Activated CD8-positive, alpha-beta T cell treated with anti-CD3 and anti-CD28 coated beads for 36 hours (primary cell): ENCODE measurements at regions not wholly inside any gene's neighbourhood (a gene's known extent, or its start where the extent isn't known, plus 50 kb on each side); places are given as distances from the start of the nearest gene placed in this dataset.

Experiments used
- ATAC-seq: fragments of 200-7000 bp; cut with Tn5 transposase; one replicate; pipeline ENCODE4 v1.10.0; 2021; ENCODE audit warnings: mild to moderate bottlenecking, moderate library complexity
- CTCF ChIA-PET: fragments of 350-600 bp; sonication (Branson Sonifier 250); formaldehyde crosslinking; loops from one replicate; lab custom pipeline; 2021; ENCODE audit warnings: antibody characterized with exemption; lab: Charles Lee
- POLR2A ChIA-PET: fragments of 350-600 bp; sonication (Branson Sonifier 250); formaldehyde crosslinking; loops from one replicate; lab custom pipeline; 2021; ENCODE audit warnings: antibody characterized with exemption; lab: Charles Lee
- DNase-seq: peaks from one replicate; pipeline ENCODE4 v3.0.0-alpha.2; 2020
- H3K27ac Mint-ChIP-seq: one replicate; pipeline ENCODE4 v1.8.0; 2021; ENCODE audit warnings: mild to moderate bottlenecking, mixed read lengths
- H3K27me3 Mint-ChIP-seq: one replicate; pipeline ENCODE4 v1.8.0; 2021; ENCODE audit warnings: mixed read lengths
- H3K36me3 Mint-ChIP-seq: one replicate; pipeline ENCODE4 v1.8.0; 2021; ENCODE audit warnings: low read depth, mixed read lengths
- H3K4me1 Mint-ChIP-seq: one replicate; pipeline ENCODE4 v1.8.0; 2021; ENCODE audit warnings: low read depth, mixed read lengths
- H3K4me3 Mint-ChIP-seq: one replicate; pipeline ENCODE4 v1.8.0; 2021; ENCODE audit warnings: mild to moderate bottlenecking, moderate library complexity, mixed read lengths
- H3K9me3 Mint-ChIP-seq: one replicate; pipeline ENCODE4 v1.8.0; 2021; ENCODE audit warnings: mixed read lengths
- intact Hi-C: fragments of 100-400 bp; cut with micrococcal nuclease; formaldehyde crosslinking; loops from one replicate; pipeline ENCODE4 v1.10.0; 2022
- TF ChIP-seq, protein P1 (sequence below): fragments of 200-600 bp; IDR thresholded peaks from one replicate; pipeline ENCODE4 v1.8.0; 2022; ENCODE audit warnings: antibody characterized with exemption, mild to moderate bottlenecking

DNA sequence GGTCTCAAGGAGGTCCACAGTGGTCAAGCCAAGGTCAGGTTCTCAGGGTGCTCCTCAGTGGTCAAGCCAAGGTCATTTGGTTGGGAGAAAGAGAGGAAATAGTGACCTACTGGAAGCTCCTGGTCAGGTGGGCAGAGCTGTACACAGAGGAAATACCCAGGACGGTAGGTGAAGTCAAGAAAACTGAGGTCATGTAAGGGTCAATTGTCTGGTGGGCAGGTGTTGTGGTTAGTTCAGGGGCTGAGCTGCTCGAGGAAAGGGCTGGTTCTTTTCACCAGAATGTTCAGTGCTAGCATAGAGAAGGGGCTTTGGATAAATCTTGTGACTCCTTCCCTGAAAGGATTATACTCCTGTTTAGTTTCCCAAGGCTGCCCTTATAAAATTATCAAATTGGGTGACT is 540.5 kb downstream of the VRK1 start:
- Mint-ChIP-seq H3K4me1 (peaks cover 12% of the 10 kb centered on the region), H3K4me3 (no peak overlapping the region), H3K36me3 (no peaks in the 10 kb centered on the region), H3K27ac (no peak overlapping the region), H3K9me3 (peaks cover 12% of the 10 kb centered on the region), H3K27me3 (no peaks in the 10 kb centered on the region)
- ATAC-seq: no peak
- TF ChIP-seq, protein P1, sequence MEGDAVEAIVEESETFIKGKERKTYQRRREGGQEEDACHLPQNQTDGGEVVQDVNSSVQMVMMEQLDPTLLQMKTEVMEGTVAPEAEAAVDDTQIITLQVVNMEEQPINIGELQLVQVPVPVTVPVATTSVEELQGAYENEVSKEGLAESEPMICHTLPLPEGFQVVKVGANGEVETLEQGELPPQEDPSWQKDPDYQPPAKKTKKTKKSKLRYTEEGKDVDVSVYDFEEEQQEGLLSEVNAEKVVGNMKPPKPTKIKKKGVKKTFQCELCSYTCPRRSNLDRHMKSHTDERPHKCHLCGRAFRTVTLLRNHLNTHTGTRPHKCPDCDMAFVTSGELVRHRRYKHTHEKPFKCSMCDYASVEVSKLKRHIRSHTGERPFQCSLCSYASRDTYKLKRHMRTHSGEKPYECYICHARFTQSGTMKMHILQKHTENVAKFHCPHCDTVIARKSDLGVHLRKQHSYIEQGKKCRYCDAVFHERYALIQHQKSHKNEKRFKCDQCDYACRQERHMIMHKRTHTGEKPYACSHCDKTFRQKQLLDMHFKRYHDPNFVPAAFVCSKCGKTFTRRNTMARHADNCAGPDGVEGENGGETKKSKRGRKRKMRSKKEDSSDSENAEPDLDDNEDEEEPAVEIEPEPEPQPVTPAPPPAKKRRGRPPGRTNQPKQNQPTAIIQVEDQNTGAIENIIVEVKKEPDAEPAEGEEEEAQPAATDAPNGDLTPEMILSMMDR: no peak
- ChIA-PET CTCF (interaction anchor here (1.3 kb wide), 1 partner anchor 84 kb away, joined by 3 read pairs; no protein-coding TSS in a partner anchor), POLR2A (no interaction called here)
- no peak for DNase-seq
- intact Hi-C loops: no loop called here

DNA sequence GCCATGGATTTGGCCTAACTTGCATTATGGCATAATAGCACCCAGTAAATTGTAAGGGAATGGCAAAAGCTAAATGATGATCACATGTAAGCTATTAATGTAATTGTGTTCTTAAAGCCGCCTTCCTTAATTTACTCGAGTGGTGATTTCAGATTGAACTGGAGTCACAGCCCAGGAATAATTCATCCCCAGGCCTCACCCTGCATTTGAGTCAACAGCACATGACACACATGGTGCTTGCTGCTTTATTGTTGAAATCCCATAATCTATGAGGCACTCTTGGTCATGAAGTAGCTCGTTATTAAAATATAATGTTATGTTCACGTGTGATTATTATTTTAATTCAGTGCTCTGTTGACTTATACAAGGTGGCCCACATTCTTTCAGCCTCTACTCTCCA is 547.5 kb downstream of the VRK1 start:
- Mint-ChIP-seq H3K4me1 (no peaks in the 10 kb centered on the region), H3K9me3 (peaks cover 8% of the 10 kb centered on the region), H3K4me3 (no peak overlapping the region), H3K27me3 (no peaks in the 10 kb centered on the region), H3K27ac (no peak overlapping the region), H3K36me3 (no peaks in the 10 kb centered on the region)
- ChIA-PET POLR2A (no interaction called here), CTCF (interaction anchor here (0.9 kb wide), 1 partner anchor 8 kb away, joined by 3 read pairs; no protein-coding TSS in a partner anchor)
- TF ChIP-seq, protein P1: no peak
- DNase-seq: no peak
- intact Hi-C loops: no loop called here
- ATAC-seq: no peak

DNA sequence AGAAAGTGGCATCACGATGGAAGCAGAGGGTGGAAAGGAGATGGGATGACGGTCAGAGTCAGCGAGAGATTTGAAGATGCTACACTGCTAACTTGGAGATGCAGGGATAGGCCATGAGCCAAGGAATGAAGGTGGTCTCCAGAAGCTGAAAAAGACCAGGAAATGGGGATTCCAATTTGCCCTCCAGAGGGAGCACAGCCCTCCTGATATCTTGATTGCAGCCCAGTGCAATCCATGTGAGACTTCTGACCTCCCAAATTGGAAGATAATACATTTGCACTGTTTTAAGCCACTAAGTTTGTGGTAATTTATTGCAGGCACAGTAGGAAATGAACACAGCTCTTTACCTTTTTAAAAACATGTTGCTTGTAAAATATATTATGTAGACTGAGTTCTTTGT is 549.5 kb downstream of the VRK1 start:
- POLR2A ChIA-PET: no interaction called here

DNA sequence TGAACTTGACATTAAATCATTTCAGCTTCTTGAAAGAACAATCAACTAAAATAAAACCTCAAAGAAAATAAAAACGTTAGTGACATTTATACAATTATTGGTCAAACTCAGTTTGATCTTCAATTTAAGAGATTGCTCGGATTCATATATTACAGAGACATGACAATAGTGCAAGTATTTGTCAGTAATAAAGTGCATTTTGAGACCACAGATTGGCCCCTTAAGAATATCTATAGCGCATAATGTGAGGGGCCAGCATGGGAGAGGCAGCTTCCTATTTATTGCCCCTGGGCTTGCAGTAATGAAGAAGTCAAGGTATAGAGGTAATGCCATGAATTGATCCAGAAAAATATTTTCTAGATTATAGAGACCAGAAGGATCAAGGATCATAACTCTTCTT is 552.3 kb downstream of the VRK1 start:
- H3K27ac Mint-ChIP-seq: no peak overlapping the region
- POLR2A ChIA-PET: interaction anchor here (0.6 kb wide), 1 partner anchor 268 kb away, joined by 3 read pairs; no protein-coding TSS in a partner anchor

More for the DNA sequence above, 549.5 kb downstream of the VRK1 start:
- Mint-ChIP-seq H3K27ac (no peak overlapping the region), H3K36me3 (no peaks in the 10 kb centered on the region), H3K4me1 (no peaks in the 10 kb centered on the region), H3K4me3 (no peak overlapping the region), H3K9me3 (peaks cover 2% of the 10 kb centered on the region), H3K27me3 (no peaks in the 10 kb centered on the region)
- ATAC-seq (no peak), DNase-seq (no peak)
- CTCF ChIA-PET: no interaction called here
- intact Hi-C loops: no loop called here
- TF ChIP-seq, protein P1: no peak

DNA sequence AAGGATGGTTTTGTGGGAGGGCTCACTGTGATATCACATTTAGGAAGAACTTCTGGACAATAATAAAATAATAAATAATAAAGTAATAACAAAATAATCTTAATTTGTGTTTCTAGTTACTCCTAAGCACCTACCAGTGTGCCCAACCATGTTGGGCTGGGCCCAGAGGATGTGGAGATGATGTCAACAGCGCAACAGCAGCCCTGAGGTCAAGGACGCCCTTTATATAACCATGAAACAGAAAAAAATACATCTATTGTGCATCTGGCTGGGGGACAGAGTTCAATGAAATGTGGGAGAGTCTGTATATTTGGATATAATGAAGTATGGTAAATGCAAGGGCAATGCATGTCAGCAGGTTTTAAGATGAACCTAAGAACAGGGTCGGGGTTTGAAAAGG is 552.8 kb downstream of the VRK1 start:
- H3K9me3 Mint-ChIP-seq: peaks cover 2% of the 10 kb centered on the region
- H3K36me3 Mint-ChIP-seq: no peaks in the 10 kb centered on the region
- TF ChIP-seq, protein P1: no peak
- intact Hi-C loops: no loop called here
- ATAC-seq (no peak), DNase-seq (no peak)
- POLR2A ChIA-PET: no interaction called here
- no peak overlapping the region for H3K4me3 Mint-ChIP-seq
- CTCF ChIA-PET: no interaction called here
- H3K4me1 Mint-ChIP-seq: no peaks in the 10 kb centered on the region
- H3K27me3 Mint-ChIP-seq: no peaks in the 10 kb centered on the region
- no peak overlapping the region for H3K27ac Mint-ChIP-seq

More for the DNA sequence above, 552.3 kb downstream of the VRK1 start:
- peaks cover 2% of the 10 kb centered on the region for H3K9me3 Mint-ChIP-seq
- CTCF ChIA-PET: no interaction called here
- H3K4me1 Mint-ChIP-seq: no peaks in the 10 kb centered on the region
- TF ChIP-seq, protein P1: no peak
- no peak for ATAC-seq
- H3K4me3 Mint-ChIP-seq: no peak overlapping the region
- no peaks in the 10 kb centered on the region for H3K36me3 Mint-ChIP-seq
- no peaks in the 10 kb centered on the region for H3K27me3 Mint-ChIP-seq
- intact Hi-C loops: no loop called here
- no peak for DNase-seq
